HepG2 (cell line): ENCODE measurements at regions not wholly inside any gene's neighbourhood (a gene's known extent, or its start where the extent isn't known, plus 50 kb on each side); places are given as distances from the start of the nearest gene placed in this dataset.
"Not testable (repeated sequence)": the region's sequence is repeated elsewhere in the genome, so short reads cannot be mapped to it uniquely, and the experiment has no call there.

Source experiments
- ATAC-seq: fragments of 200-7000 bp; cut with Tn5 transposase; 3 replicates; pipeline ENCODE4 v1.9.1; 2020; ENCODE audit warnings: mild to moderate bottlenecking, moderate library complexity
- BruUV-seq: library from RNA; stranded (reverse); fragments of 400-500 nt; replicated peaks from 2 replicates; lab custom pipeline; 2021; lab: Mats Ljungman, UMichigan
- CTCF ChIA-PET: fragments of 300-600 bp; formaldehyde crosslinking; extraction: SDS; loops from one replicate; lab custom pipeline; 2021; ENCODE audit warnings: low total read pairs, inconsistent platforms, low intra/inter-chr PET ratio; lab: Yijun Ruan, JAX
- POLR2A ChIA-PET: fragments of 350-600 bp; sonication (Branson Sonifier 250); formaldehyde crosslinking; loops from one replicate; lab custom pipeline; 2020; ENCODE audit warnings: antibody characterized with exemption, inconsistent platforms; lab: Yijun Ruan, JAX
- DNase-seq: peaks from one replicate; pipeline ENCODE4 v3.0.0-alpha.2; 2015; ENCODE audit warnings: low spot score
- FAIRE-seq: peaks from 3 replicates; lab custom pipeline; 2011; peaks lifted over from hg19 to GRCh38; lab: Jason Lieb, UNC
- H2AFZ ChIP-seq: one replicate; pipeline ENCODE4 v1.6.1; 2011; ENCODE audit warnings: low read length, inconsistent platforms
- H3K27ac ChIP-seq: fragments of 300-600 bp; 3 replicates; pipeline ENCODE4 v1.8.0; 2011; ENCODE audit warnings: mixed run types, mild to moderate bottlenecking, mixed read lengths, low read length, inconsistent platforms; ENCODE audit not compliant: insufficient read depth; ENCODE audit errors: extremely low read length
- H3K27me3 ChIP-seq, 2 experiments: fragments of 200-600 bp in 1 of 2; 2 replicates in 1 of 2; 3 replicates in 1 of 2; pipeline versions ENCODE4 v1.6.0 to v1.8.0; 2011; ENCODE audit warnings: low read length in 2 of 2, mild to moderate bottlenecking in 2 of 2, moderate library complexity in 2 of 2, inconsistent platforms in 1 of 2; ENCODE audit not compliant: insufficient read depth in 2 of 2, control insufficient read depth in 1 of 2
- H3K36me3 ChIP-seq, 2 experiments: fragments of 200-600 bp in 1 of 2; replicated peaks in 1 of 2; 2 replicates in 1 of 2; 3 replicates in 1 of 2; pipeline versions ENCODE4 v1.5.1 to v1.8.0; 2011; ENCODE audit warnings: low read length in 2 of 2, inconsistent platforms in 1 of 2; ENCODE audit not compliant: insufficient read depth in 2 of 2, control insufficient read depth in 1 of 2
- H3K4me1 ChIP-seq: 2 replicates; pipeline ENCODE4 v1.5.1; 2012; ENCODE audit warnings: low read length, inconsistent platforms; ENCODE audit not compliant: insufficient read depth
- H3K4me2 ChIP-seq: 2 replicates; pipeline ENCODE4 v1.6.0; 2011; ENCODE audit warnings: low read depth, low read length, inconsistent platforms
- H3K4me3 ChIP-seq, 3 experiments: fragments of 200-600 bp in 1 of 3; sonication (generic), shearing (Covaris generic) in 1 of 3; replicated peaks in 1 of 3; 2 replicates each; pipeline ENCODE4 v1.5.1; 2011 to 2016; ENCODE audit warnings: low read length in 3 of 3, inconsistent platforms in 2 of 3, low read depth in 2 of 3, mild to moderate bottlenecking in 2 of 3, control low read depth in 1 of 3, mixed read lengths in 1 of 3; ENCODE audit not compliant: insufficient read depth in 1 of 3
- H3K79me2 ChIP-seq: one replicate; pipeline ENCODE4 v1.6.1; 2011; ENCODE audit warnings: low read length, inconsistent platforms; ENCODE audit not compliant: insufficient read depth
- H3K9ac ChIP-seq: 2 replicates; pipeline ENCODE4 v1.6.0; 2011; ENCODE audit warnings: mild to moderate bottlenecking, low read depth, low read length, inconsistent platforms; ENCODE audit not compliant: insufficient read depth
- H3K9me3 ChIP-seq: 2 replicates; pipeline ENCODE4 v1.5.1; 2012; ENCODE audit warnings: mild to moderate bottlenecking, low read length
- H4K20me1 ChIP-seq: 2 replicates; pipeline ENCODE4 v1.6.0; 2011; ENCODE audit warnings: inconsistent platforms, mild to moderate bottlenecking, low read length, moderate library complexity; ENCODE audit not compliant: insufficient read depth
- ATF7 ChIP-seq, 2 experiments: fragments of 450-650 bp in 1 of 2; sonication (generic) in 1 of 2; formaldehyde crosslinking in 1 of 2; IDR thresholded peaks; 2 replicates each; pipeline versions ENCODE4 v1.4.0 to v1.6.1; 2016 to 2020; ENCODE audit warnings: antibody characterized with exemption in 1 of 2, mild to moderate bottlenecking in 1 of 2, missing genetic modification reagents in 1 of 2
- CREB1 ChIP-seq, 2 experiments: fragments of 450-650 bp in 1 of 2; IDR thresholded peaks; 2 replicates each; pipeline ENCODE4 v1.6.1; 2016 to 2017; ENCODE audit warnings: control low read depth in 1 of 2, mild to moderate bottlenecking in 1 of 2, missing compliant biosample characterization in 1 of 2, missing genetic modification characterization in 1 of 2
- ZBTB14 ChIP-seq: sonication (generic); formaldehyde crosslinking; IDR thresholded peaks from 2 replicates; pipeline ENCODE4 v1.4.0; 2020; ENCODE audit warnings: missing genetic modification reagents
- WGBS: methylation state at CpG from one replicate; pipeline ENCODE4 v1.1.6; 2017; ENCODE audit warnings: low lambda C conversion rate; 5-methylcytosine and 5-hydroxymethylcytosine counted together
- in situ Hi-C: cut with HindIII; loops from 2 replicates; pipeline ENCODE4 v1.10.0; 2017; ENCODE audit warnings: low pct_unique_long_range_greater_than_20kb; ENCODE audit not compliant: extremely low pct_ligation_motif_present
- intact Hi-C: fragments of 100-400 bp; cut with micrococcal nuclease; formaldehyde crosslinking; loops from one replicate; pipeline ENCODE4 v1.10.0; 2022; ENCODE audit not compliant: unreplicated experiment

DNA sequence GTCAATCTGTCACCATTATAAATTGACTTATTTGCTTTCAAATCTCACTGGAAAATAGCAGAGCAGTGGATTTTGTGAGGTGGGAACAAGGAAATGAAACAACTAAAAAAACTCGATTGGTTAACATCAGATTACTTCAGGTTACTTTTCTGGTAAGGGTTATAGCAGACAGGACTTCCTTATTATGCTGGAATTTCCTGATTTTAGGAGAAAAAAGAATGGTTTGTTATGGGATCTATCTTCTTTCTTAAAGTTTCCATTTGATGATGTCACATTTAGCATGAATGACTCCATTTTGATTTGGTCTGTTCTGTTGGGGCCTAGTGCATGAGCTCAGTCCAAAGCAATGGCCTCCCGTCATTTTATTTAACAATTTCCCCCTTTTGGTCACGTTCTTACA lies 210.6 kb downstream of the KCNJ2 start:
- Histone ChIP-seq H3K9me3 (peaks cover 75% of the 10 kb centered on the region), H3K4me1 (no peaks in the 10 kb centered on the region), H3K4me2 (no peak overlapping the region), H3K27ac (no peak overlapping the region), H4K20me1 (no peaks in the 10 kb centered on the region), H3K4me3 (no peak overlapping the region), H3K9ac (no peak overlapping the region), H3K36me3 (no peaks in the 10 kb centered on the region), H3K79me2 (no peaks in the 10 kb centered on the region), H3K27me3 (no peaks in the 10 kb centered on the region), H2AFZ (no peak overlapping the region)
- ChIA-PET POLR2A (no interaction called here), CTCF (no interaction called here)
- intact Hi-C loops (no loop called here), in situ Hi-C loops (no loop called here)
- peak; percentile 64 for TF ChIP-seq CREB1 (IDR thresholded peaks at IDR 0.05)
- TF ChIP-seq CREB1 (CRISPR knock-in tag; IDR thresholded peaks at IDR 0.05): no peak
- peak; percentile 74 for TF ChIP-seq ATF7 (IDR thresholded peaks at IDR 0.05)
- TF ChIP-seq ATF7 (CRISPR knock-in tag; IDR thresholded peaks at IDR 0.05): no peak
- TF ChIP-seq ZBTB14 (CRISPR knock-in tag): no peak
- no peak for FAIRE-seq
- BruUV-seq: no TSS peak
- ATAC-seq: no peak
- 0% methylated on average over 3 of the region's 3 CpGs for WGBS
- no peak for DNase-seq

GRCh38 chr17:70381916-70382315 lies 212.6 kb downstream of the KCNJ2 start:
- in situ Hi-C loops, H3K9ac ChIP-seq, CTCF ChIA-PET, H2AFZ ChIP-seq, H3K4me2 ChIP-seq, H3K4me3 ChIP-seq, intact Hi-C loops, H3K4me1 ChIP-seq, FAIRE-seq, H3K79me2 ChIP-seq, H3K27ac ChIP-seq, H3K27me3 ChIP-seq, ATAC-seq, DNase-seq, H4K20me1 ChIP-seq, POLR2A ChIA-PET, BruUV-seq, H3K36me3 ChIP-seq: not testable (repeated sequence)
- 77% methylated on average over 15 of the region's 15 CpGs for WGBS
- peaks cover 69% of the 10 kb centered on the region for H3K9me3 ChIP-seq
